ENCODE measurements at regions not wholly inside any gene's neighbourhood (a gene's known extent, or its start where the extent isn't known, plus 50 kb on each side); places are given as distances from the start of the nearest gene placed in this dataset.

DNA sequence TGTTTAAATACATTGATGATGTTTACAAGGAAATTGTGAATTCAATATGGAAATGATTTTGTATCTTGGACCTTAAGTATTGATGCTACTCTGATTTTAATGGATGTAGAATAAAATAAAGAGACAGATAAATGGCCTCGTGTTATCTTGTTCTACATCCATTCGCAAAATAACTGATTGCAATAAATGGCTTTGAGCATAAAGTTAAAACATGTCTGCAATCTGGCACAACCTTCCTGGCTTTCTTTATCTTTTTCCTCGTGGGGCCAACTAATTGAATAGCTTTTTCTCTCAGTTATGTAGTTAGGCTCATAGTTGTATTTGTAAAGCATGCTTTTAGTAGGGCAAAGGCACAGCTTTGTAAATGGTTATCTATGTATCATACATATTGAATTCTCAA is 691.4 kb downstream of the CDH8 start:
- no peak for TF ChIP-seq POLR2A (IDR thresholded peaks at IDR 0.05; ENCODE audit: low read depth, low read length)
- TF ChIP-seq POLR2AphosphoS5 (IDR thresholded peaks at IDR 0.05; ENCODE audit: low read depth, low read length): no peak
- no peak for TF ChIP-seq TAF1 (IDR thresholded peaks at IDR 0.05; ENCODE audit: borderline replicate concordance, low read depth, low read length)

Data from GM12892 (cell line).